Cardiac muscle cell (in vitro differentiated cells and primary cell): ENCODE measurements at regions not wholly inside any gene's neighbourhood (a gene's known extent, or its start where the extent isn't known, plus 50 kb on each side); places are given as distances from the start of the nearest gene placed in this dataset.

ENCODE experiments used
- DNase-seq, 2 donors: peaks; one replicate each; pipeline versions ENCODE4 v3.0.0 to v3.0.0-alpha.2; 2010 to 2017; ENCODE audit warnings: low read depth in 1 of 2, low spot score in 1 of 2
- H3K27ac ChIP-seq: fragments of 200-600 bp; sonication (generic); 2 replicates; pipeline ENCODE4 v1.5.1; 2016
- H3K27me3 ChIP-seq: fragments of 200-600 bp; sonication (generic); 2 replicates; pipeline ENCODE4 v1.6.0; 2016; ENCODE audit warnings: control low read depth
- H3K36me3 ChIP-seq: fragments of 200-600 bp; sonication (generic); 2 replicates; pipeline ENCODE4 v1.5.1; 2016; ENCODE audit warnings: control low read depth
- H3K4me1 ChIP-seq: fragments of 200-600 bp; sonication (generic); 2 replicates; pipeline ENCODE4 v1.8.1; 2017; ENCODE audit warnings: low read depth, mild to moderate bottlenecking, mixed run types
- H3K4me3 ChIP-seq: fragments of 200-600 bp; sonication (generic); 2 replicates; pipeline ENCODE4 v1.5.1; 2016; ENCODE audit warnings: mild to moderate bottlenecking
- H3K9me3 ChIP-seq: fragments of 200-600 bp; sonication (generic); 2 replicates; pipeline ENCODE4 v1.5.1; 2017; ENCODE audit warnings: low read depth, mild to moderate bottlenecking, control low read depth
- CTCF ChIP-seq: IDR thresholded peaks from 2 replicates; pipeline ENCODE4 v1.5.1; 2012; ENCODE audit warnings: low read depth, mild to moderate bottlenecking, low read length

GRCh38 chr1:198830412-198830811, 191.6 kb downstream of the PTPRC start:
- Histone ChIP-seq H3K27ac (no peak overlapping the region), H3K4me3 (no peak overlapping the region), H3K27me3 (no peaks in the 10 kb centered on the region), H3K36me3 (no peaks in the 10 kb centered on the region), H3K4me1 (no peaks in the 10 kb centered on the region), H3K9me3 (no peaks in the 10 kb centered on the region)
- no peak for DNase-seq
- no peak for TF ChIP-seq CTCF

GRCh38 chr1:198833706-198834503, 195.1 kb downstream of the PTPRC start:
- DNase-seq: no peak
- H3K36me3 ChIP-seq: no peaks in the 10 kb centered on the region
- H3K9me3 ChIP-seq: no peaks in the 10 kb centered on the region
- no peaks in the 10 kb centered on the region for H3K4me1 ChIP-seq
- H3K27ac ChIP-seq: no peak overlapping the region
- no peak overlapping the region for H3K4me3 ChIP-seq
- no peaks in the 10 kb centered on the region for H3K27me3 ChIP-seq
- no peak for TF ChIP-seq CTCF

- Histone ChIP-seq H3K27me3 (no peaks in the 10 kb centered on the region), H3K27ac (no peak overlapping the region), H3K4me3 (no peak overlapping the region), H3K4me1 (peaks cover 3% of the 10 kb centered on the region), H3K9me3 (no peaks in the 10 kb centered on the region), H3K36me3 (no peaks in the 10 kb centered on the region)
- DNase-seq: no peak
- TF ChIP-seq CTCF: no peak
Measured at GRCh38 chr1:198837278-198838021, 198.6 kb downstream of the PTPRC start.

- Histone ChIP-seq H3K27ac (no peak overlapping the region), H3K4me1 (peaks cover 3% of the 10 kb centered on the region), H3K27me3 (no peaks in the 10 kb centered on the region), H3K4me3 (no peak overlapping the region), H3K9me3 (no peaks in the 10 kb centered on the region), H3K36me3 (no peaks in the 10 kb centered on the region)
- TF ChIP-seq CTCF: no peak
- DNase-seq: no peak
Measured at GRCh38 chr1:198838022-198838342, 199.1 kb downstream of the PTPRC start.

GRCh38 chr1:198841477-198841876, 202.6 kb downstream of the PTPRC start:
- no peak for DNase-seq
- no peak for TF ChIP-seq CTCF
- no peaks in the 10 kb centered on the region for H3K36me3 ChIP-seq
- H3K4me1 ChIP-seq: peaks cover 3% of the 10 kb centered on the region
- no peaks in the 10 kb centered on the region for H3K27me3 ChIP-seq
- no peaks in the 10 kb centered on the region for H3K9me3 ChIP-seq
- H3K4me3 ChIP-seq: no peak overlapping the region
- no peak overlapping the region for H3K27ac ChIP-seq
